Muscle layer of colon (tissue), 2 donors: ENCODE measurements at regions not wholly inside any gene's neighbourhood (a gene's known extent, or its start where the extent isn't known, plus 50 kb on each side); places are given as distances from the start of the nearest gene placed in this dataset.

ENCODE experiments used
- H3K27ac ChIP-seq: one replicate; pipeline ENCODE4 v1.7.0; 2013; ENCODE audit warnings: low read depth, mild to moderate bottlenecking, low read length, moderate library complexity
- H3K27me3 ChIP-seq, 2 donors: one replicate each; pipeline ENCODE4 v1.7.0; 2013; ENCODE audit warnings: low read length in 2 of 2, mild to moderate bottlenecking in 2 of 2; ENCODE audit not compliant: insufficient read depth in 2 of 2, control insufficient read depth in 1 of 2
- H3K36me3 ChIP-seq: one replicate; pipeline ENCODE4 v1.7.0; 2013; ENCODE audit warnings: mild to moderate bottlenecking, low read length; ENCODE audit not compliant: insufficient read depth
- H3K4me1 ChIP-seq: one replicate; pipeline ENCODE4 v1.7.0; 2013; ENCODE audit warnings: mild to moderate bottlenecking, low read length; ENCODE audit not compliant: insufficient read depth
- H3K4me3 ChIP-seq, 2 donors: one replicate each; pipeline ENCODE4 v1.7.0; 2013; ENCODE audit warnings: low read length in 2 of 2, low read depth in 1 of 2, mild to moderate bottlenecking in 1 of 2, moderate library complexity in 1 of 2
- H3K9ac ChIP-seq: one replicate; pipeline ENCODE4 v1.7.0; 2013; ENCODE audit warnings: low read length
- H3K9me3 ChIP-seq: one replicate; pipeline ENCODE4 v1.7.0; 2013; ENCODE audit warnings: mild to moderate bottlenecking, low read length
- donor health status: abdominal sarcoma.
- donor health status: Adenocarcinoma of cecum.

DNA sequence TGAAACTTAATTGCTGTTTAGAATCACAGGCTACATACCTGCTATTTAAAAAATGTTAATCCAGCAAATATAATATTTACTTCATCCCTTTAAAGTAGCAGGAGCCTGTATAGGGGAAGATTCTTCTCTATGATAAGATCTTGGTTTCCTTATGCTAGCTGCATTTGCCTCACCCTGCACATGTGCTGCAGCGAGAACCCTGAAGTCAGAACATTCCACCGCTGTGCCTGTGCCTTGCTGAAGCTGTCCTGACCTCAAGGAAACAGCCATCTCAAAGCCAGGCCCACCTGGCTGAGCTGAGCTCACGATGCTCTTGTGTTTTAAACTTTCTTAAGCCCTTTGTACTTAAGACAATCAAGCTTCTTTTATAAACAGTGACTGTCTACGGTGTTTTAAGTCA, 355.0 kb upstream of the PCDH20 start:
- no peaks in the 10 kb centered on the region for H3K4me1 ChIP-seq
- H3K36me3 ChIP-seq = no peaks in the 10 kb centered on the region
- no peak overlapping the region for H3K9ac ChIP-seq
- H3K27ac ChIP-seq = no peak overlapping the region
- no peaks in the 10 kb centered on the region for H3K9me3 ChIP-seq
- no peak overlapping the region for H3K4me3 ChIP-seq
- H3K27me3 ChIP-seq = no peaks in the 10 kb centered on the region

GRCh38 chr13:61768175-61768574, 352.5 kb upstream of the PCDH20 start:
- no peak overlapping the region for H3K27ac ChIP-seq
- no peaks in the 10 kb centered on the region for H3K27me3 ChIP-seq
- H3K9me3 ChIP-seq = no peaks in the 10 kb centered on the region
- H3K4me1 ChIP-seq = no peaks in the 10 kb centered on the region
- no peak overlapping the region for H3K9ac ChIP-seq
- no peaks in the 10 kb centered on the region for H3K36me3 ChIP-seq
- H3K4me3 ChIP-seq = no peak overlapping the region

DNA sequence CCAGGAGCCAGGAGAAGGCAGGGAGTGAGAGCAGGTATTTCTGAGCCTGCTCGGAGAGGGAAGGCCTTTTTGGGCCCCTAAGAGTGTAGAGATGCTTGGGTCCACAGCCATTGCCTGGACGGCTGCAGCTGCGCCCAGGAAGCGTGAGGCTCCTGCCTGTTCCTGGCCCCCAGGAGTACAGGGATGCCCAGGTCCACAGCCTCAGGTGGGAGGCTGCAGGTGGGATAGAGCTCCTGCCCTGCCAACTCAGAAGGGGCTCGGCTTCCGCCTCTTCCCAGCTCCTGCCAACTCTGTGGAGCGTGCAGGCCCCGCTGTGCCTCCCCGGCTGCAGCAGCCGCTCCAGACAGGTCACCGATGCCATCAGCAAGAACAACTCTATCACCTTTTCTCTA, 351.0 kb upstream of the PCDH20 start:
- H3K36me3 ChIP-seq = no peaks in the 10 kb centered on the region
- no peaks in the 10 kb centered on the region for H3K27me3 ChIP-seq
- no peak overlapping the region for H3K4me3 ChIP-seq
- no peaks in the 10 kb centered on the region for H3K9me3 ChIP-seq
- H3K9ac ChIP-seq = no peak overlapping the region
- no peak overlapping the region for H3K27ac ChIP-seq
- no peaks in the 10 kb centered on the region for H3K4me1 ChIP-seq

GRCh38 chr13:61765940-61766666, 350.5 kb upstream of the PCDH20 start:
- no peaks in the 10 kb centered on the region for H3K27me3 ChIP-seq
- H3K27ac ChIP-seq = no peak overlapping the region
- no peak overlapping the region for H3K9ac ChIP-seq
- no peaks in the 10 kb centered on the region for H3K36me3 ChIP-seq
- no peaks in the 10 kb centered on the region for H3K4me1 ChIP-seq
- H3K9me3 ChIP-seq = no peaks in the 10 kb centered on the region
- no peak overlapping the region for H3K4me3 ChIP-seq

GRCh38 chr13:61765181-61765742, 349.6 kb upstream of the PCDH20 start:
- no peak overlapping the region for H3K4me3 ChIP-seq
- H3K9me3 ChIP-seq = no peaks in the 10 kb centered on the region
- no peak overlapping the region for H3K27ac ChIP-seq
- no peaks in the 10 kb centered on the region for H3K27me3 ChIP-seq
- no peak overlapping the region for H3K9ac ChIP-seq
- H3K4me1 ChIP-seq = no peaks in the 10 kb centered on the region
- no peaks in the 10 kb centered on the region for H3K36me3 ChIP-seq

DNA sequence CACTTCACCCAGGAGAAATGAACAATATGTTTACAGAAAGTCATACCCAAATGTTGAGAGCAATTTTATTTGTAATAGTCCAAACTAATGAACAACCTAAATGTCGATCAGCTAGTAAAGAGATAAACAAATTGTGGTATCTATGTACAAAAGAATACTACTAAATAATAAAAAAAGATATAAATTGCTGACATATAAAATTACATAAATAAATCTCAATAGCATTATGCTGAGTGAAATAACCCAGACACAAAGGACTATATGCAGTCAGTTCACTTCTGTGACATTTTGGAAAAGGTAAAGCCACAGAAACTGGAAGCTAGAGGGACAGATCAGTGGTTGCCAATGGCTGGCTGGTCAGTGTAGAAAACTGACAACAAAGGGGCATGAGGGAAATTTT, 346.0 kb upstream of the PCDH20 start:
- no peak overlapping the region for H3K27ac ChIP-seq
- H3K27me3 ChIP-seq = no peaks in the 10 kb centered on the region
- no peak overlapping the region for H3K9ac ChIP-seq
- H3K4me3 ChIP-seq = no peak overlapping the region
- H3K9me3 ChIP-seq = no peaks in the 10 kb centered on the region
- no peaks in the 10 kb centered on the region for H3K4me1 ChIP-seq
- no peaks in the 10 kb centered on the region for H3K36me3 ChIP-seq

- H3K27ac ChIP-seq = no peak overlapping the region
- H3K9me3 ChIP-seq = peaks cover 7% of the 10 kb centered on the region
- no peak overlapping the region for H3K4me3 ChIP-seq
- no peak overlapping the region for H3K9ac ChIP-seq
- no peaks in the 10 kb centered on the region for H3K36me3 ChIP-seq
- no peaks in the 10 kb centered on the region for H3K4me1 ChIP-seq
- no peaks in the 10 kb centered on the region for H3K27me3 ChIP-seq
Measured at GRCh38 chr13:61760102-61760501, 344.5 kb upstream of the PCDH20 start.

- Histone ChIP-seq H3K9ac (no peak overlapping the region), H3K36me3 (no peaks in the 10 kb centered on the region), H3K27me3 (no peaks in the 10 kb centered on the region), H3K9me3 (peaks cover 7% of the 10 kb centered on the region), H3K4me3 (no peak overlapping the region), H3K27ac (no peak overlapping the region), H3K4me1 (no peaks in the 10 kb centered on the region)
Measured at GRCh38 chr13:61756031-61756430, 340.4 kb upstream of the PCDH20 start.

DNA sequence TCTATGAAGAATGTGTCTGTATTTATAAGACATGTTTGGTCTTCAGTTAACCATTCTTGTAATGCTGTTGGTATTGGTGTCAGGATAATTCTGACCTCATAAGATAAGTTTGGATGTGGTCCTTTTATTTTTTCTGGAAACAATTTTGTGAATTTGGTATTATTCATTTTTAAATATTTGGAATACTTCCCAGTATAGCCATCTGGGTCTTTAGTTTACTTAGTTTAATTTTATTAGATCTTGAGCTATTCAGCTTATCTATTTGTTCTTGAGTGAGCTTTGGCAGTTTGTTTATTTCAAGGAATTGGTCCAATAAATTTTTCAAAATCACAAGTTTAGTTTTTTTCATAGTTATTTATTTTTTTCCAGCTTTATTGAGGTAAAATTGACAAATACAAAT, 335.4 kb upstream of the PCDH20 start:
- H3K27ac ChIP-seq = no peak overlapping the region
- no peaks in the 10 kb centered on the region for H3K4me1 ChIP-seq
- no peaks in the 10 kb centered on the region for H3K27me3 ChIP-seq
- H3K9ac ChIP-seq = no peak overlapping the region
- H3K4me3 ChIP-seq = no peak overlapping the region
- H3K36me3 ChIP-seq = no peaks in the 10 kb centered on the region
- H3K9me3 ChIP-seq = peaks cover 5% of the 10 kb centered on the region

DNA sequence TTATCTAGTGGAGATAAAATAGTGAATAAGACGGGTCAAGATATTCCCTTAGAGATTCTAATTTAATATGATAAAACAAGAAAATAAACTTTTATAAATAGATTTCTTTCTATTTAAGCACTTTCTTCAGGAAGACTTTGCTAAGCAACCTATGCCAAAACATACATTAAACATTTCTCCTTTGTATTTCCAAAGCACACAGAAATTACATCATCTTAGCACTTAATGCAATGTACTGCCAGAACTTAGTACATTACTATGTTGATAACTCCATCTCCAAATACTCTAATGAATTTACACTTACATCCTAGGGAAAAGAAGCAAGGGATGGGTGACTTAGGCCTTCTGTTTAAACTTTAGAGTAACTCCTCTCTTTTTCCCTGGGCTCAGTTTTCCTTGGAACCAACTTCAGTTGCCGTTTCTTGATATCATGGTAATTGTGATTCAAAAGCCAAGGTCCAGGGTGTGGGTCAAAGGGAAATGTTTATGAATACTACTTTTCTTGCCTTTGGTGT, 322.6 kb upstream of the PCDH20 start:
- H3K4me3 ChIP-seq = no peak overlapping the region
- H3K27ac ChIP-seq = no peak overlapping the region
- no peaks in the 10 kb centered on the region for H3K27me3 ChIP-seq
- H3K9ac ChIP-seq = no peak overlapping the region
- H3K36me3 ChIP-seq = no peaks in the 10 kb centered on the region
- H3K4me1 ChIP-seq = no peaks in the 10 kb centered on the region
- no peaks in the 10 kb centered on the region for H3K9me3 ChIP-seq

DNA sequence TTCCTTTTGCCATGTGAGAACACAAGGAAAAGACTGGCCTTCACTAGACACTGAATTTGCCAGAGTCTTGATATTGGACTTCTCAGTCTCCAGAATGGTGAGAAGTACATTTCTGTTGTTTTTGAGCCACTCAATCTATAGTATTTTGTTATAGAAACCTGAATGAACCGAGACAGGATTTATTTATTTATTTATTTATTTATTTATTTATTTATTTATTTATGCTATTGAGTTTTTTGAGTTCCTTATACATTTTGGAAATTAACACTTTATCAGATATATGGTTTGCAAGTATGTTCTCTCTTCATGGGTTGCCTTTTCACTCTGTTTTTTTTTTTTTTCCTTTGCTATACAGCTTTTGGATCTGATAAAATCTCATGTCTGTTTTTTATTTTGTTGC, 319.0 kb upstream of the PCDH20 start:
- Histone ChIP-seq H3K4me1 (no peaks in the 10 kb centered on the region), H3K27me3 (no peaks in the 10 kb centered on the region), H3K9ac (no peak overlapping the region), H3K36me3 (no peaks in the 10 kb centered on the region), H3K9me3 (no peaks in the 10 kb centered on the region), H3K27ac (no peak overlapping the region), H3K4me3 (no peak overlapping the region)

- Histone ChIP-seq H3K9me3 (no peaks in the 10 kb centered on the region), H3K4me3 (no peak overlapping the region), H3K4me1 (peaks cover 13% of the 10 kb centered on the region), H3K9ac (no peak overlapping the region), H3K27ac (no peak overlapping the region), H3K27me3 (no peaks in the 10 kb centered on the region), H3K36me3 (no peaks in the 10 kb centered on the region)
Measured at GRCh38 chr13:61728471-61728870, 312.8 kb upstream of the PCDH20 start.
